HEK293 (cell line): ENCODE measurements at regions not wholly inside any gene's neighbourhood (a gene's known extent, or its start where the extent isn't known, plus 50 kb on each side); places are given as distances from the start of the nearest gene placed in this dataset.

Experiments
- CTCF ChIA-PET: fragments of 350-600 bp; formaldehyde crosslinking; extraction: SDS; loops from one replicate; lab custom pipeline; 2021; ENCODE audit warnings: antibody characterized with exemption; lab: Yijun Ruan, JAX
- POLR2A ChIA-PET: fragments of 300-600 bp; formaldehyde crosslinking; extraction: SDS; loops from one replicate; lab custom pipeline; 2020; ENCODE audit warnings: antibody characterized with exemption, inconsistent platforms; lab: Yijun Ruan, JAX
- H3K27ac ChIP-seq: fragments of 200-500 bp; sonication (Bioruptor generic); 2 replicates; pipeline ENCODE4 v1.5.1; 2014; ENCODE audit warnings: low read depth, low read length, control low read depth, inconsistent platforms; ENCODE audit errors: extremely low read depth
- H3K36me3 ChIP-seq, 2 experiments: fragments of 200-500 bp in 1 of 2; sonication (Bioruptor generic) in 1 of 2; 1 replicate in 1 of 2; 2 replicates in 1 of 2; pipeline ENCODE4 v1.5.1; 2014 to 2017; ENCODE audit warnings: inconsistent platforms in 2 of 2, low read length in 2 of 2; ENCODE audit not compliant: control insufficient read depth in 2 of 2, insufficient read depth in 1 of 2
- H3K4me1 ChIP-seq: fragments of 200-500 bp; sonication (Bioruptor generic); 2 replicates; pipeline ENCODE4 v1.5.1; 2014; ENCODE audit warnings: mild to moderate bottlenecking, low read length, inconsistent platforms; ENCODE audit not compliant: control insufficient read depth, insufficient read depth
- H3K4me3 ChIP-seq: 2 replicates; pipeline ENCODE4 v1.5.1; 2011; ENCODE audit warnings: low read depth, mild to moderate bottlenecking, control low read depth, low read length, moderate library complexity
- H3K9me3 ChIP-seq: fragments of 200-500 bp; sonication (Bioruptor generic); 2 replicates; pipeline ENCODE4 v1.5.1; 2014; ENCODE audit warnings: low read depth, low read length, inconsistent platforms; ENCODE audit not compliant: control insufficient read depth, insufficient read depth
- EGR2 ChIP-seq: fragments of 450-650 bp; formaldehyde crosslinking; IDR thresholded peaks from 2 replicates; pipeline ENCODE4 v1.5.1; 2016; ENCODE audit warnings: low read depth, missing biosample characterization, missing genetic modification characterization
- GLI2 ChIP-seq: fragments of 450-650 bp; formaldehyde crosslinking; IDR thresholded peaks from 2 replicates; pipeline ENCODE4; 2017; ENCODE audit warnings: missing biosample characterization, missing genetic modification characterization, low read depth, borderline replicate concordance
- KLF1 ChIP-seq: fragments of 450-650 bp; formaldehyde crosslinking; IDR thresholded peaks from 2 replicates; pipeline ENCODE4 v1.5.1; 2016; ENCODE audit warnings: missing biosample characterization, missing genetic modification characterization
- REPIN1 ChIP-seq: fragments of 450-650 bp; formaldehyde crosslinking; IDR thresholded peaks from 2 replicates; pipeline ENCODE4 v1.5.1; 2017; ENCODE audit warnings: missing biosample characterization, missing genetic modification characterization, low read depth
- SETDB1 ChIP-seq: IDR thresholded peaks from one replicate; pipeline ENCODE4 v1.6.1; 2017; ENCODE audit warnings: mild to moderate bottlenecking, low read length, moderate library complexity, mixed read lengths; ENCODE audit not compliant: insufficient read length
- ZBTB21 ChIP-seq: fragments of 450-650 bp; formaldehyde crosslinking; IDR thresholded peaks from 2 replicates; pipeline ENCODE4 v1.5.1; 2017; ENCODE audit warnings: missing biosample characterization, missing genetic modification characterization
- ZNF132 ChIP-seq: fragments of 450-650 bp; formaldehyde crosslinking; IDR thresholded peaks from 2 replicates; pipeline ENCODE4 v1.5.1; 2017; ENCODE audit warnings: missing biosample characterization, missing genetic modification characterization, borderline replicate concordance
- ZNF175 ChIP-seq: fragments of 450-650 bp; formaldehyde crosslinking; IDR thresholded peaks from 2 replicates; pipeline ENCODE4 v1.5.1; 2016; ENCODE audit warnings: missing biosample characterization, missing genetic modification characterization
- ZNF18 ChIP-seq: fragments of 450-650 bp; formaldehyde crosslinking; IDR thresholded peaks from 2 replicates; pipeline ENCODE4 v1.5.1; 2016; ENCODE audit warnings: missing biosample characterization, missing genetic modification characterization
- ZNF2 ChIP-seq: fragments of 450-650 bp; formaldehyde crosslinking; IDR thresholded peaks from 2 replicates; pipeline ENCODE4 v1.5.1; 2016; ENCODE audit warnings: missing biosample characterization, missing genetic modification characterization
- ZNF221 ChIP-seq: fragments of 450-650 bp; formaldehyde crosslinking; IDR thresholded peaks from 2 replicates; pipeline ENCODE4 v1.5.1; 2017; ENCODE audit warnings: missing biosample characterization, missing genetic modification characterization, borderline replicate concordance
- ZNF23 ChIP-seq: fragments of 450-650 bp; formaldehyde crosslinking; IDR thresholded peaks from 2 replicates; pipeline ENCODE4 v1.5.1; 2016; ENCODE audit warnings: missing biosample characterization, missing genetic modification characterization, borderline replicate concordance
- ZNF239 ChIP-seq: fragments of 450-650 bp; formaldehyde crosslinking; IDR thresholded peaks from 2 replicates; pipeline ENCODE4 v1.5.1; 2016; ENCODE audit warnings: missing biosample characterization, missing genetic modification characterization
- ZNF362 ChIP-seq: fragments of 450-650 bp; formaldehyde crosslinking; IDR thresholded peaks from 2 replicates; pipeline ENCODE4 v1.5.1; 2016; ENCODE audit warnings: missing biosample characterization, missing genetic modification characterization
- ZNF521 ChIP-seq: fragments of 450-650 bp; formaldehyde crosslinking; IDR thresholded peaks from 2 replicates; pipeline ENCODE4 v1.5.1; 2017; ENCODE audit warnings: missing biosample characterization, mild to moderate bottlenecking, missing genetic modification characterization
- ZNF549 ChIP-seq: fragments of 450-650 bp; IDR thresholded peaks from 2 replicates; pipeline ENCODE4 v1.5.1; 2018; ENCODE audit warnings: missing biosample characterization, missing genetic modification characterization, mild to moderate bottlenecking, inconsistent platforms, moderate library complexity
- ZNF561 ChIP-seq: fragments of 450-650 bp; IDR thresholded peaks from 2 replicates; pipeline ENCODE4 v1.5.1; 2018; ENCODE audit warnings: missing biosample characterization, missing genetic modification characterization, borderline replicate concordance
- ZNF571 ChIP-seq: fragments of 450-650 bp; formaldehyde crosslinking; IDR thresholded peaks from 2 replicates; pipeline ENCODE4 v1.5.0; 2017; ENCODE audit warnings: missing biosample characterization, missing genetic modification characterization
- ZNF654 ChIP-seq: fragments of 450-650 bp; formaldehyde crosslinking; IDR thresholded peaks from 2 replicates; pipeline ENCODE4 v1.5.1; 2016; ENCODE audit warnings: low read depth, missing biosample characterization, missing genetic modification characterization
- ZNF677 ChIP-seq: fragments of 450-650 bp; IDR thresholded peaks from 2 replicates; pipeline ENCODE4 v1.5.0; 2018; ENCODE audit warnings: missing biosample characterization, mild to moderate bottlenecking, missing genetic modification characterization, moderate library complexity
- ZNF785 ChIP-seq: fragments of 450-650 bp; formaldehyde crosslinking; IDR thresholded peaks from 2 replicates; pipeline ENCODE4 v1.5.1; 2016; ENCODE audit warnings: missing biosample characterization, missing genetic modification characterization
- ZNF837 ChIP-seq: fragments of 450-650 bp; formaldehyde crosslinking; IDR thresholded peaks from 2 replicates; pipeline ENCODE4 v1.5.1; 2016; ENCODE audit warnings: missing biosample characterization, missing genetic modification characterization
- TF ChIP-seq, protein P1 (sequence below): fragments of 450-650 bp; formaldehyde crosslinking; IDR thresholded peaks from 2 replicates; pipeline ENCODE4 v1.5.1; 2016; ENCODE audit warnings: missing biosample characterization, missing genetic modification characterization

- TF ChIP-seq ZNF362 (no peak), ZNF677 (no peak), KLF1 (tag by site-specific recombination) (no peak), ZBTB21 (tag by site-specific recombination) (no peak), SETDB1 (no peak), ZNF785 (tag by site-specific recombination) (no peak), EGR2 (tag by site-specific recombination) (no peak), ZNF2 (tag by site-specific recombination) (no peak), ZNF654 (no peak), ZNF239 (tag by site-specific recombination) (no peak), ZNF837 (tag by site-specific recombination) (no peak), ZNF549 (tag by site-specific recombination) (no peak), ZNF175 (no peak), ZNF571 (no peak)
- ChIA-PET CTCF (interaction anchor here (0.8 kb wide), 1 partner anchor 1052 kb away, joined by 6 read pairs; no protein-coding TSS in a partner anchor), POLR2A (no interaction called here)
- no peak overlapping the region for H3K4me3 ChIP-seq
- H3K36me3 ChIP-seq = no peaks in the 10 kb centered on the region
- H3K27ac ChIP-seq = no peak overlapping the region
- no peaks in the 10 kb centered on the region for H3K4me1 ChIP-seq
- no peaks in the 10 kb centered on the region for H3K9me3 ChIP-seq
These were observed 997.6 kb upstream of the CITED2 start for GRCh38 chr6:140372064-140372463.

GRCh38 chr6:140370976-140371870 lies 996.8 kb upstream of the CITED2 start:
- TF ChIP-seq ZNF561 (tag by site-specific recombination) (no peak), ZNF18 (tag by site-specific recombination) (no peak), ZNF23 (tag by site-specific recombination) (no peak), ZNF221 (no peak), ZNF521 (tag by site-specific recombination) (no peak), REPIN1 (tag by site-specific recombination) (no peak), GLI2 (tag by site-specific recombination) (no peak), ZNF132 (tag by site-specific recombination) (no peak)
- TF ChIP-seq, protein P1, sequence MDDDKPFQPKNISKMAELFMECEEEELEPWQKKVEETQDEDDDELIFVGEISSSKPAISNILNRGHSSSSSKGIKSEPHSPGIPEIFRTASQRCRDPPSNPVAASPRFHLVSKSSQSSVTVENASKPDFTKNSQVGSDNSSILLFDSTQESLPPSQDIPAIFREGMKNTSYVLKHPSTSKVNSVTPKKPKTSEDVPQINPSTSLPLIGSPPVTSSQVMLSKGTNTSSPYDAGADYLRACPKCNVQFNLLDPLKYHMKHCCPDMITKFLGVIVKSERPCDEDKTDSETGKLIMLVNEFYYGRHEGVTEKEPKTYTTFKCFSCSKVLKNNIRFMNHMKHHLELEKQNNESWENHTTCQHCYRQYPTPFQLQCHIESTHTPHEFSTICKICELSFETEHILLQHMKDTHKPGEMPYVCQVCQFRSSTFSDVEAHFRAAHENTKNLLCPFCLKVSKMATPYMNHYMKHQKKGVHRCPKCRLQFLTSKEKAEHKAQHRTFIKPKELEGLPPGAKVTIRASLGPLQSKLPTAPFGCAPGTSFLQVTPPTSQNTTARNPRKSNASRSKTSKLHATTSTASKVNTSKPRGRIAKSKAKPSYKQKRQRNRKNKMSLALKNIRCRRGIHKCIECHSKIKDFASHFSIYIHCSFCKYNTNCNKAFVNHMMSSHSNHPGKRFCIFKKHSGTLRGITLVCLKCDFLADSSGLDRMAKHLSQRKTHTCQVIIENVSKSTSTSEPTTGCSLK = no peak
- TF ChIP-seq, all 188 proteins: peak for 0
- Histone ChIP-seq H3K4me3 (no peak overlapping the region), H3K36me3 (no peaks in the 10 kb centered on the region), H3K9me3 (no peaks in the 10 kb centered on the region), H3K27ac (no peak overlapping the region), H3K4me1 (no peaks in the 10 kb centered on the region)
- CTCF ChIA-PET = interaction anchor here (0.8 kb wide), 1 partner anchor 1052 kb away, joined by 6 read pairs; no protein-coding TSS in a partner anchor
- POLR2A ChIA-PET = no interaction called here
